GM12878 (cell line): ENCODE measurements at regions not wholly inside any gene's neighbourhood (a gene's known extent, or its start where the extent isn't known, plus 50 kb on each side); places are given as distances from the start of the nearest gene placed in this dataset.

Experiments
- ATAC-seq: fragments of 200-7000 bp; cut with Tn5 transposase; 3 replicates; pipeline ENCODE4 v1.9.1; 2020; ENCODE audit warnings: mild to moderate bottlenecking, moderate library complexity
- BruUV-seq: library from RNA; stranded (reverse); fragments of 400-500 nt; replicated peaks from 2 replicates; lab custom pipeline; 2021; lab: Mats Ljungman, UMichigan
- CTCF ChIA-PET: fragments of 300-600 bp; sonication (Branson Sonifier 250); formaldehyde crosslinking; extraction: SDS; loops from one replicate; lab custom pipeline; 2021; ENCODE audit warnings: inconsistent platforms; lab: Yijun Ruan, JAX
- POLR2A ChIA-PET: fragments of 350-600 bp; formaldehyde crosslinking; extraction: SDS; loops from one replicate; lab custom pipeline; 2021; ENCODE audit warnings: inconsistent platforms; lab: Charles Lee
- RAD21 ChIA-PET: fragments of 300-600 bp; sonication (Branson Sonifier 250); formaldehyde crosslinking; loops from one replicate; lab custom pipeline; 2023; ENCODE audit warnings: antibody characterized with exemption; ENCODE audit not compliant: unreplicated experiment; lab: Charles Lee
- SMC1A ChIA-PET: fragments of 300-600 bp; sonication (Branson Sonifier 250); formaldehyde crosslinking; loops from one replicate; lab custom pipeline; 2023; ENCODE audit not compliant: unreplicated experiment, uncharacterized antibody; lab: Charles Lee
- DNase-seq: peaks from one replicate; pipeline ENCODE4 v3.0.0-alpha.2; 2011; ENCODE audit warnings: low read depth, low spot score
- FAIRE-seq: peaks from 3 replicates; lab custom pipeline; 2011; peaks lifted over from hg19 to GRCh38; lab: Jason Lieb, UNC
- H2AFZ ChIP-seq: 2 replicates; pipeline ENCODE4 v1.6.0; 2011; ENCODE audit warnings: low read depth, low read length, control low read depth; ENCODE audit not compliant: control insufficient read depth
- H3K27ac ChIP-seq: 2 replicates; pipeline ENCODE4 v1.5.1; 2011; ENCODE audit warnings: control low read depth; ENCODE audit not compliant: control insufficient read depth, insufficient read depth
- H3K27me3 ChIP-seq, 2 experiments: replicated peaks in 1 of 2; 2 replicates each; pipeline versions ENCODE4 v1.6.0 to v1.6.1; 2011; ENCODE audit warnings: low read length in 1 of 2; ENCODE audit not compliant: control insufficient read depth in 2 of 2, insufficient read depth in 2 of 2
- H3K36me3 ChIP-seq, 2 experiments: 2 replicates each; pipeline ENCODE4 v1.5.1; 2011; ENCODE audit warnings: low read length in 1 of 2; ENCODE audit not compliant: control insufficient read depth in 2 of 2, insufficient read depth in 2 of 2
- H3K4me1 ChIP-seq: 2 replicates; pipeline ENCODE4 v1.6.1; 2011; ENCODE audit warnings: mild to moderate bottlenecking, low read length, moderate library complexity, mixed read lengths; ENCODE audit not compliant: control insufficient read depth, insufficient read depth
- H3K4me2 ChIP-seq: 2 replicates; pipeline ENCODE4 v1.6.0; 2011; ENCODE audit warnings: control low read depth; ENCODE audit not compliant: control insufficient read depth, insufficient read depth
- H3K4me3 ChIP-seq: fragments of 200-600 bp; sonication (generic); 2 replicates; pipeline ENCODE4 v1.5.1; 2016
- H3K79me2 ChIP-seq: 2 replicates; pipeline ENCODE4 v1.6.0; 2011; ENCODE audit warnings: low read length; ENCODE audit not compliant: control insufficient read depth, insufficient read depth
- H3K9ac ChIP-seq: 2 replicates; pipeline ENCODE4 v1.8.0; 2011; ENCODE audit warnings: low read length, control low read depth, mixed read lengths; ENCODE audit not compliant: control insufficient read depth, insufficient read depth
- H3K9me3 ChIP-seq: replicated peaks from 3 replicates; pipeline ENCODE4 v1.5.1; 2011; ENCODE audit warnings: mild to moderate bottlenecking, low read length; ENCODE audit not compliant: control insufficient read depth, insufficient read depth
- H4K20me1 ChIP-seq: 2 replicates; pipeline ENCODE4 v1.6.0; 2011; ENCODE audit not compliant: control insufficient read depth, insufficient read depth
- E2F8 ChIP-seq: fragments of 450-650 bp; IDR thresholded peaks from 2 replicates; pipeline ENCODE4 v1.6.1; 2018; ENCODE audit warnings: mild to moderate bottlenecking, low read depth, moderate library complexity; ENCODE audit not compliant: partially characterized antibody
- E4F1 ChIP-seq: fragments of 450-650 bp; IDR thresholded peaks from 2 replicates; pipeline ENCODE4 v1.6.1; 2018; ENCODE audit warnings: borderline replicate concordance, mild to moderate bottlenecking; ENCODE audit not compliant: partially characterized antibody
- GABPA ChIP-seq: IDR thresholded peaks from 2 replicates; pipeline ENCODE4 v1.6.1; 2014; ENCODE audit warnings: antibody characterized with exemption, low read depth, mild to moderate bottlenecking, inconsistent platforms
- NFXL1 ChIP-seq: fragments of 450-650 bp; IDR thresholded peaks from 2 replicates; pipeline ENCODE4 v1.6.1; 2017; ENCODE audit warnings: antibody characterized with exemption, mild to moderate bottlenecking, borderline replicate concordance
- RB1 ChIP-seq: fragments of 450-650 bp; formaldehyde crosslinking; IDR thresholded peaks from 2 replicates; pipeline ENCODE4 v1.6.1; 2017; ENCODE audit warnings: mild to moderate bottlenecking, borderline replicate concordance
- SIX5 ChIP-seq: IDR thresholded peaks from 2 replicates; pipeline ENCODE4 v1.6.1; 2011; ENCODE audit warnings: mild to moderate bottlenecking, low read depth, low read length, moderate library complexity; ENCODE audit not compliant: severe bottlenecking
- SRF ChIP-seq, 2 experiments: IDR thresholded peaks; 2 replicates each; pipeline ENCODE4 v1.6.1; 2011; ENCODE audit warnings: low read depth in 2 of 2, low read length in 2 of 2, mild to moderate bottlenecking in 1 of 2, moderate library complexity in 1 of 2
- ZBTB4 ChIP-seq: fragments of 450-650 bp; formaldehyde crosslinking; IDR thresholded peaks from 2 replicates; pipeline ENCODE4 v1.4.0; 2022; ENCODE audit warnings: mild to moderate bottlenecking, moderate library complexity
- WGBS: methylation state at CpG from one replicate; pipeline ENCODE4 v1.1.6; 2016; ENCODE audit warnings: low lambda C conversion rate; ENCODE audit not compliant: insufficient replicate concordance, insufficient coverage; ENCODE audit errors: missing lambda C conversion rate; 5-methylcytosine and 5-hydroxymethylcytosine counted together
- in situ Hi-C: fragments of 300-500 bp; cut with MboI; formaldehyde crosslinking; loops from 9 replicates; pipeline ENCODE4 v1.14.3; 2018; ENCODE audit warnings: mixed read lengths
- intact Hi-C: fragments of 100-400 bp; cut with micrococcal nuclease; formaldehyde crosslinking; loops from one replicate; pipeline ENCODE4 v1.14.2; 2022; ENCODE audit not compliant: unreplicated experiment

GRCh38 chr14:61918998-61919397 is 156.8 kb downstream of the SNAPC1 start:
- ChIA-PET POLR2A (no interaction called here), RAD21 (no interaction called here), CTCF (interaction anchor here (1.1 to 1.3 kb wide), 2 partner anchors 206 to 208 kb away, joined by 3 to 4 read pairs; no protein-coding TSS in a partner anchor), SMC1A (interaction anchor here (1.0 kb wide), 1 partner anchor 8 kb away, joined by 3 read pairs; no protein-coding TSS in a partner anchor)
- Histone ChIP-seq H3K9ac (no peak overlapping the region), H3K27me3 (no peaks in the 10 kb centered on the region; a peak in 1 of 4 replicates), H3K4me2 (no peak overlapping the region), H3K27ac (no peak overlapping the region), H4K20me1 (no peaks in the 10 kb centered on the region), H3K4me3 (no peak overlapping the region), H3K36me3 (no peaks in the 10 kb centered on the region), H3K79me2 (no peaks in the 10 kb centered on the region), H3K4me1 (no peaks in the 10 kb centered on the region), H2AFZ (no peak overlapping the region), H3K9me3 (no peaks in the 10 kb centered on the region)
- intact Hi-C loops (no loop called here), in situ Hi-C loops (no loop called here)
- FAIRE-seq = no peak
- no peak for ATAC-seq
- BruUV-seq = no TSS peak
- TF ChIP-seq GABPA (no peak), ZBTB4 (CRISPR knock-in tag) (no peak), E4F1 (no peak), NFXL1 (no peak), E2F8 (no peak), RB1 (no peak), SRF (IDR thresholded peaks at IDR 0.05; ENCODE audit: low read depth in 2 of 2, low read length in 2 of 2) (no peak), SIX5 (no peak)
- DNase-seq = no peak
- 23% methylated on average over 2 of the region's 2 CpGs for WGBS
